ENCODE measurements at regions not wholly inside any gene's neighbourhood (a gene's known extent, or its start where the extent isn't known, plus 50 kb on each side); places are given as distances from the start of the nearest gene placed in this dataset.
A peak's percentile ranks its signal among the peaks of the same experiment; 100 is the strongest.
"Not testable (repeated sequence)": the region's sequence is repeated elsewhere in the genome, so short reads cannot be mapped to it uniquely, and the experiment has no call there.

DNA sequence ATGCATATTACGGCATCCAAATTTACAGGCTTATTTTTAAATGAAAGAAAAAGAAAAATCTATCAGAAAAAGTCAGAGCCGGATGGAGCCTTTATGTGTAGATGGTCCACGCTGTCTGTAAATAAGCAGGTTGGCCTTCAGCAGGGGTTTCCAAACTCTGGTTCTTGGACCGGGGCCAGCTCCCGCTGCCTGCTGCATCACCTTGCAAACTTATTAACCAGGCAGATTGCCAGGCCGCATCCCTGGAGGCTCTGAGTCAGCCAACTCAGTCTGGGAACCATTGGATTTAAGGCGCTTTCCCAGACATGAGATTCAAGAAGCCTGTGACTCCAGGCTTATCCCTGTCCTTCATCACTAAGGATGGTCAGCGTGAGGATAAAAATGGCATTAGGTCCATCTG is 212.4 kb downstream of the OPA1 start:
- peak; percentile 98 for DNase-seq

DNA sequence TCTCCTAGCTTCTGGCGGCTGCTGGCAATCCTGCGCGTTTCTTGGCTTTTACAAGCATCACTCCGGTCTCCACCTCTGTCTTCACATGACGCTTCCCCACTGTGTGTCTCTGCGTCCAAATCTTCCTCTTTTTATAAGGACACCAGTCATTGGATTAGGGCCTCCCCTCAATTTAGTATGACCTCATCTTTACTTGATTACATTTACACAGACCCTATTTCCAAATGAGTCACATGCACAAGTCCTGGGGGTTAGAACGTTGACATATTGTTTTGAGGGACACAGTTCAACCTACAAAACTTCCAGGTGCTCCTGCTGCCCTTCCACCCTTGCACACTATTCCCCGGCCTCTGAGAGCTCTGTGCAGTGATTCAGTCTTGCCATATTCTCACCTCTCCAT is 215.3 kb downstream of the OPA1 start:
- no peak for DNase-seq

DNA sequence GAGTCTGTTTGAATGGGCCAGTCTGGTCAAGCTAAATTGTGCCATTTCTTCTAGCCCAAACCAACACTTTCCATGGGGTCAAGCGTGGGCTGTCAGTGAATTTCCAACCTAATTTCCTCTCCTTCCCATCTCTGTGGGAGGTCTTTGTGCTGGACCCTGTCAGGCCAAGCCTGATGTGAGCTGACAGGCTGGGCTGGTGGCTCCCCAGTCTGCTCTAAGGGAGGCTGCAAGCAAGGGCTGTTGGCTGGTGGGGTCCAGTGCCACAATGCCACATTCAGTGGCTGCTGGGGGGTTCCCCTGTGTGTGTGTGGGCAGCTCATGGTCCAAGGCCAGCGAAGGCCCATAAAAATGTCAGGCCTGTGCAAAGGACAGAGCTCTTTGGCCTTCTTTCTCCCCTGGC is 216.1 kb downstream of the OPA1 start:
- DNase-seq, result no peak

DNA sequence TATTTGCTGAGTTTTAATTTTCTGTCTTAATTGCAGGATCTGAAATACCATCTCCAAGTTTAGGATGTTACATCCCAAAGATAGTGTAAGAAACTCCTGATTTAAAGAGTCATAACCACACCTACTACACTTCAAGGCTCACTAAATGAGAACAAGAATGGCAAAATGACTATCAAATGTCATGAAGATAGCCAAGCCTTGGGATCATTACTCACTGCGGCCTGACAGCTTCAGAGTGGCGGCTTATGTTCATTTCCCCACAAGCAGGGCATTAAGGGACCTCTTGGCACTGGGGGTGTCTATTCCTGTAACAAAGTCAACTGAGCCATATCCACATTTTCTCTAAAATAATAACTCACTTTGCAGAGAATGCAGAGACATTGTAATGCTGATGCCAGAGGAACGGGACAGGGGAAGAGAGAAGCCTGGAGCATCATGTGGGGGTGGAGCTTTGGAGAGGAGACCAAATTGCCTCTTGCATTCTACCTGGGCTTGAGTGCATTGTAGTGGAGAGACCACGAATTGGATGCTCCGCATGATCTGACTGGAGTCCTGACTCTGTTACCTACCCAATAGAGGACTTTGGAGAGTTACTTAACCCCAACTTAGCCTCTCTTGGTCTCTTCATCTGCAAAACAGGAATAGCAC is 219.2 kb downstream of the OPA1 start:
- no peak for DNase-seq

DNA sequence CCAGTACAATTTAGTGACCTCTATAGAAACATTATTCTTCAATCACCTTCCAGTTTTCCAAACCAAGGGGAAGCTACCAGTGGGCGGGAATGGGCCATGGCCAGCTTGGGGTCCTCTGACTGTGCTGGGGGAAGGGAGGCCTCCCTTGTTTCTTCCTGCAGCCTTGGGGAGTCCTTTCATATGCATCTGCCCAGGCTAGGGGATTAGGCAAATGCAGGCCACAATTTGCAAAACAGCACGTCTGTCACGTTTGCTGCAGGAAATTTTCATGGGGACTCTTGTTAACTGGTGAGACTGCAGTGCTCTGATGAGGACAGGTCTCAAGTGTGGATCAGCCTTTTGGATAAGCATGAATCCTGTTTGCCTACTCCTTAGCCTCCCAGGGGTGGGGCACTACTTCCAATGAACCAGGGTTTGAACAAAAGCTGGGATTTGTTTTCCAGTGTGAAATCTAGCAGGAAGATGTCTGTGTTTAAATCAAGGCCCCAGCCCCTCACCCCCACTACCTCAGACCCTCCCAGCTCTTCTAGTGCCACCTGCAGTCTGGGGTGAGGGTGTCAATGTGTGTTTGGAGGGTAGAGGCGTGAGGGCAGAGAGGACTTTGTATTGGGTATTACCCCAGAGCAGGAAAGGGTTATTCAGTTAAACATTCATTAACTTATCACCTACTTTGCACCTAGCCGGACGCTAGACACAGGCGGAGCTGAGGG is 219.9 kb downstream of the OPA1 start:
- DNase-seq, result no peak

DNA sequence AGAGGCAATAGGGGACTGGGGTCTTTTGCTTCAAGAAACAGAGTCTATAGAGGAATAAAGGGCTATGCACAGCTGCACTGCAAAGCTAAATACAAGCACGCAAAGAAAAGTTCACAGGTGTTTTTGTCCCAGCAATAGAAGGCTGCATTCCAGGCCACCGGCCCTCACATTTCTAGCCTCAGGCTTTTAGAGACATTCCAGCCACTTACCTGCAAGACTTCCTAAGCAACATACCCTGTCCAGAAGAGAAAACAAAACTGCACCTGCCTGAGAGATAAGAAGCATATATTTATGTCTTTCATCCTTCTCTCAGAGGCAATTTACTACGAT is 220.5 kb downstream of the OPA1 start:
- DNase-seq, result no peak

DNA sequence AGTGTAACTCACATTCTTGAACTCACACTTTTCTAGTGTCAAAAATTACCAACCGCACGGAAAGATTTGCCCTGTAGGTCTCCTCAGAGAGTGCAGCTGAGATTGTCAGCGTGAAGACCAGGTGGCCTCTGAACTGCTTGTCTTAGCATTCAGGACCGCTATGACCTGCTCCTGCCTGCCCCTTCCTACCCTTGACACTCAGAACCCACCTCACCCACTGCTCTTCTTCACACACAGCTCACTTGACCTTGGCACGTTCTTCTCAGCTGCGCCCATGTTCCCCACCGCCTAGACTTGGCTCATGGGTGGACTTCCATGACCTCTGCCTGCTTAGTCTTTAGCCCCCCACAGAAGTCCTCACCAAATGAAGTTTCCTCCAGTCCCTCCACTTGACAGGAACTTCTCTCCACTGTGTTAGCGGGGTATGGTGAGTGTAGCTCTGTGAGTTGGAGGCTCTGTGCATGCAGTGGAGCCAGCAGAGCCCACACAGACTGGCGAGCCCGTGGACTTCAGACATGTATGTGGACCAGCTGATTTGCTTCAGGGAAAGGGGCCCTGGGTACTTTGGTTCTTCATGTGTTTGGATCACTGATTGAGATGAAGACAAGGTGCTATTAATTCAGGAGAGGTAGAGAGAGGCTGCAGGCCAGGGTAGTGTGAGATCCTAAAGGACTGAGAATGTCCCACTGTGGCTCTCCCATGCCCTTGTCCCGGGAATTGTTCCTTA is 221.3 kb downstream of the OPA1 start:
- DNase-seq, result no peak

DNA sequence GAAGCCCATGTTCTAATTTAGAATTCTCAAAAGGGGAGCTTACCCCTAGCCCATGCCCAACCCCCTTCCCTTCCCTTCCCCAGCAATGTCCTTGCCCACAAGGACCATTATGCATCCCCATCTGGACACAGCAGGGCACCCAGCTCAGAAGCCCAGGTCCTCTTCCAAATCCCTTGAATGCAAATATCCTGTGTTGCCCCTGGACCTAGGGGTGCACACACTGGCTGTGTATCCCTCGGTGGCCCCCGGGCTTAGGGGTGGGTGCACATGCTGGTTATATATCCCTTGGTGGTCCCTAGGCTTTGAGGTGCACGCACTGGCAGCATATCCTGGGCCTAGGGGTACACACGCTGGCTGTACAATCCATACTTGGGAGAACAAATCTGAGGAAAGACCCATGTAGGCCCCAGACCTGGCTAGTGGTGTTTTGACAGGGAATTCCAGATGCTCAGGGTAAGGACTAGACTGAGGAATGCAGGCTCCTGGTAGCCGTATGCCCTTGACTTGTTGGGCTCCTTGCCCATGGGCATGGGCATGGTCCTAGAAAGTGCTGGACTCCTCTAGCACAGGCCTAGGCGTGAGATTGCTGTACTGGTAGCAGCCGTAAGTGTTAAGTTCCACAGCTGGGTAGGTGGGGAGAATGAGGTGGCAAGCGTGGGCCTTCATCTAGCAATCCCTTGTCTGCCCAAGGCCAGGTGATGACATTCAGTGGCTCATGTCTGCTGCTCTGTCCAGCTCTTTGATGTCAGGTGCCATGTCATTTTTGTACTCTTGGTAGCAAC is 222.4 kb downstream of the OPA1 start:
- no peak for DNase-seq

DNA sequence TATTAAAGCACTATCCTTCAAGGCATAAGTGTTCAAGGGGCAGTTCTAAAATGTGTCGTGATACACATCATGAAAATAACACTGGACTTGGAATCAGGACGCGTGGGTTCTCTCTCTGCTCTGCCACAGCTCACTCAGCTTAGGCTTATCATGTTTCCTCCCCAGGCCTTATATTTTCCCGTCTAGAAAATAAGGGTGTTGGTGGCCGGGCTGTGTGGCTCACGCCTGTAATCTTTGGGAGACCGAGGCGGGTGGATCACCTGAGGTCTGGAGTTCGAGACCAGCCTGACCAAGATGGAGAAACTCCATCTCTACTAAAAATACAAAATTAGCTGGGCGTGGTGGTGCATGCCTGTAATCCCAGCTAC is 223.0 kb downstream of the OPA1 start:
- DNase-seq, result no peak

DNA sequence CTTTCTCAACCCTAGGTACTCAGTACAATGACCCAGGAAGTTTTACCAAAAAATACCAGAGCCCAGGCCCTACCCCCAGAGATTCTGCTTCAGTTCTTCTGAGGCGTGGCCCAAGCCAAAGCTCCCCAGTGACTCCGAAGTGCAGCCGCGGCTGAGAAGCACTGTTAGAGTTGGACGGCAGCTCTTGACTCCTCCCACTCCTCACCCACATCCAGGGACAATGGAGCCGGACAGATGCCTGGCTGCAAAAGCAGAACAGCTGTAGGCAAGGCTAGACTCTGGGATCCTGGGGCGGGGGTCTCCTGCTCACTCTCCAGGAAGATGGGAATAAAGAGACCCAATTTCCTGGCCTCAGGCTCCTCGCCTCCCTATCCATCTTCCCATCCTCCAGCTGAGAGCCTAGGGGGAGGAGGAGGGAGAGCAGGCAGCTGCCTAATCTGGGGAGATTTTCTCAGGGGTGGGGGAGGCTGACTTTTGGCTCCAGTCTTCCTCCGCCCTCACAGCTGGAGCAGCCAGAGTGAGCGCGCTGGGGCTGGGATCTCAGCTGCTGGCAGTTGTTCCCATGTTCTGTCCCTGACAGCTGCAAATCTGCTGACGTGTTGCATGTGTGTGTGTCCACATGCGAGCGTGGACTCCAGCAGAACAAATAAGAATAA is 223.8 kb downstream of the OPA1 start:
- peak; percentile 97 for DNase-seq

DNA sequence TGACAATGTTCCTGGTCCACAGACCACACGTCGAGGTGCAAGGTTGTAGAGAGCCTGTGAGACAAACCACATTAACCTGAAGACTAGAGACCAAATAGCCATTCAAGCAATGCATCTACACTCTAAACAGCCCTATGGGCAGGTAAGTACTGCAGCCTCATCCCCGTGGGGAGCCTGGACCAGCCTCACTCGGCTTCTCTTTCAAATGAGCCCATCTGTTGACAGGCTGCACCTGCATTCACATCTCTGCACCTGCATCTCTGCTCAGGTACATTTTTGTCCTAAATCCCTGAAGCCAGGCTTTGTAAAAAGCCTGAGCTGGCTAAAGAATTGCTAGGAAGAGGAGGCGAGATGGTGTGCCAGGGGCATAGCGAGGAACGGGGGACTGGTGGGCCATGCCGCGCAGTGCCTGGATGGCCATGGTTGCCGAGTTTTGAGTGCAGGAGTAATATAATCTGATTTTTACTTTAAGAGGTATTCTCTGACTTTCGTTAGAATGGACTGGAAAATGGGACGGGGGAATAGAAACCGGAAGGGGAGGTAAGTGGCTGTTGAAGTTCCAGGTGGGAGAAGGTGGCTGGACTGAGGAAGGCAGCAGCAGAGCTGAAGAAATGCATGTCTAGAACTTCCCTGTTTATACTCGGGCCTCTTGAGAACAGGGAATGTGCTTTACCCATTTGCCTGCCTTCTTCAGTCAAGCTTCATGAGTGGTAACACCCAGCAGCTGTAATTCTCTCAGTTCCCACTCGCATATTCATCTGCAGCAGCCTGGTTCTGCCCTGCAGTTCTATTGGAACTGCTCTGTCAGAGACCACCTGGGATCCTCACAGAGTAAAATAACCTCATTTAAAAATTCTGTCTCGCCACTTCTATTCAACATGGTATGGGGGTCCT is 226.4 kb downstream of the OPA1 start:
- DNase-seq, result peak; percentile 89

DNA sequence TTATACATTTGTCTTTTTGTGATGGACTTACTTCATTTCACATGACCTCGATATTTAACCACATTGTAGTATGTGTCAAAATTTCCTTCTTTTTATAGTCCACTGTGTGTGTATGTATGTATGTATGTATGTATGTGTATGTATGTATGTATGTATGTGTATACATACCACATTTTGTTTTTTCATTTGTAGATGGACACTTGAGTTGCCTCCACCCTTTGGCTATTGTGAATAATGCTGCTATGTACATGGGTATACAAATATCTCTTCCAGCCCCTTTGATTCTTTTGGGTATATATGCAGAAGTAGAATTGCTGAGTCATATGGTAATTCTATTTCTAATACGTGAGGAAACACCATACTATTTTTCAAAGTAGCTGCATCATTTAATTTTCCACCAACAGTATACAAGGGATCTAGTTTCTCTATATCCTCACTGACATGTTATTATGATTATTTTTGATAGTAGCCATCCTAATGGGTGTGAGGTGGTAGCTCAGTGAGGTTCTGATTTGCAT is 228.2 kb downstream of the OPA1 start:
- no peak for DNase-seq

DNA sequence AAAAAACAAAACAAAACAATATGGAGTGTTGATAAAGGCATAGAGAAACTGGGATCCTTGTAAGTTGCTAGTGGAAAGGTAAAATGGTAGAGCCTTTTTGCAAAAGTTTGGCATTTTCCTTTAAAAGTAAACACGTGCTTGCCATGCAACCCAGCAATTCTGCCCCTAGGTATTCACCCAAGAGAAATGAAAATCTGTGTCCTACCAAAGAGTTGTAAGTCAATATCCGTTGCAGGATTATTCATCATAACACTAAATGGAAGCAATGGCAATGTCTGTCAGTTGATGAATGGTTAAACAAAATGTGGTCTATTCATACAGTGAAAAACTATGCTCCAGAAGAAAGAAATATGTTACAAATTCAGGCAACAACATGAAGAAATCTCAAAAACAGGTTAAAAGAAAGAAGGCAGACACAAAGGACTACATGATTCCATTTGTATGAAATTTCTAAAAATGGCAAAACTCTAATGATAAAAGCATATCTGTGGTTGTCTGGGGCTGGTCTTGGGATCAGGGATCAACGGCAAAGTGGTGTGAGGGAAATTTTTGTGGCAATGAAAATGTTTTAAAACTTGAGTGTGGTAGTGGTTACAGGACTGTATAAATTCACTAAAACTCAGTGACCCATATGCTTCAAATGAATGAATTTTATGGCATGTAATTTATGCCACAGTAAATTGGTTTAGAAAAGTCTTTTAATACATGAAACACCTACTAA is 229.6 kb downstream of the OPA1 start:
- no peak for DNase-seq

DNA sequence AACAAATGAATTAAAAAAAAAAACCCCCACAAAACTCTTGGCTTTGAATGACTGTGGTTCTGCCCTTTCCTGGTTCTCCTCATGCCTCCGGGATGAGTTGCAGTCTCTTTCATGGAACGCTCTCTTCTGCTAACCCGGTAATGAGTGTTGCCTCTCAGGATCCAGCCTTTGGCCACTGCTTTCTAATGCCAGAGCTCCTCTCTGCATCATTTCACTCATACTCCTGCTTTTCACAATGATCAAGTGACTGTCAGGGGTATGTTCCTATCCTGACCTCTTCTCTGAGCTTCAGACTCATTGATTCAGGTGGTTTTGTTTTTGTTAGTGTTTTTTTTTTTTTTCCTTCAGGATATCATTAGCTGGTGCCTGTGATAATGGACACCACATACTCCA is 230.2 kb downstream of the OPA1 start:
- DNase-seq, result not testable (repeated sequence)

DNA sequence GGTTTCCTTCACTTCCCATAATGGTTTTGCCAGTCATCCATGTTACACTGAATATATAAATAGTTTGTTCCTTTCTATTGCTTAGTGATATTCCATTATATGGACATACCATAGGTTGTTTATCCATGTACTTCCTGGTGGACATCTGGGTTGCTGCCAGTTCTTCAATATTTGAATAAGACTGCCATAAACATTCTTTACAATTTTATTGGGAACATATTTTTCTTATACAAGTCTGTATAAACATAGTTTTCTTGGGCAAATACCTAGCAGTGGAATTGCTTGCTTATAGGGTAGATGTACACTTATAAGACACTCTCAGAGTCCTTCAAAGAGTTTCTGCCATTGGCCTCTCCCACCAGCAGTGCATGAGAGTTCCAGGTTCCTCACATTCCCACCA is 231.4 kb downstream of the OPA1 start:
- no peak for DNase-seq

DNA sequence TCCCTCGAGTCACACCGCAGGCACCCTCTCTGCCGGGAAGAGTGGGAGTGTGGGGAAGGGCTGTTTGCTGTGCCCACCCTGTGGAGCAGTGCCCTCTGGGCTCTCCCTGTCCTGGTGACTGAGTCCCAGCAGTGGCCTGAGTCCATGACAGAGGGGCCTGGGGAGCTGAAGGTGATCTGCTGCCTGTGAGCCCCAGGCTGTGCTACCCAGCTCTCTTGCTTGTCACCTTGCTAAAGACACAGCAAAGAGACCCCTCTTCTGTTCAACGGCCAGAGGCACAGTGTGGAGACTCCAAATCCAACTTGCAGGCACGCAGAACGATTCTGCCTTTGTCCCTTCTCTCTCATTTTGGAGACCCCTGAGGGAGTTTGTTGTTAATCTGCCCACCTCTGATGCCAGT is 232.6 kb downstream of the OPA1 start:
- DNase-seq, result no peak

DNA sequence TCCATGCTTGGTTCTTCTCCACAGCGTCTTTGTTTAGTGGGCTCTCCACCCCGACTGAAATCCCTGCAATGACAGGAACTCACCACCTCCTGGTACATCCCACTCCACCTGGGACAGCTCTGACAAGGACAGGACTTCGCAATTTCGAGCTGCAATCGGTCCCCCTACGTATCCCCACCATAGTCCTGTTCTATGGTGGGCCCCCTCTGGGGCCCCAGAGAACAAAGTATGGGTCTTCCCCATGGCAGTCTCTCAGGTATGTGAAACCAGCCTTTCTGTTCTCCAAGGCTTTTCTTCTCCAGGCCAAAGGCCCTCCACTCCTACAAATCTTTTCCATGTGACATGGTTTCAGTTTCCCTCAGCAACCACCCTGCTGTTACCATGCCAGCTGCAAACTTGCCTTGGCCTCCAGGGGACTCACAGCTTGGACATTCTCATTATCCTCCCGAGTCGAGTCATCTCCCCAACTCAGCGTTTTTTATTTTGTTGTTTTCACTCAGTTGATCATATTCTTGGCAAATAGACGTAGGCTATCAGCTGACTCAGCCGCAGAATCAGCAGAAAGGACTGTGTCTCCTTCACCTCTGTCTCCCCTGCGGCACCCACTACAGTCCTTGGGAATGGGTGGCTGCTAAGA is 233.3 kb downstream of the OPA1 start:
- DNase-seq, result peak; percentile 84

DNA sequence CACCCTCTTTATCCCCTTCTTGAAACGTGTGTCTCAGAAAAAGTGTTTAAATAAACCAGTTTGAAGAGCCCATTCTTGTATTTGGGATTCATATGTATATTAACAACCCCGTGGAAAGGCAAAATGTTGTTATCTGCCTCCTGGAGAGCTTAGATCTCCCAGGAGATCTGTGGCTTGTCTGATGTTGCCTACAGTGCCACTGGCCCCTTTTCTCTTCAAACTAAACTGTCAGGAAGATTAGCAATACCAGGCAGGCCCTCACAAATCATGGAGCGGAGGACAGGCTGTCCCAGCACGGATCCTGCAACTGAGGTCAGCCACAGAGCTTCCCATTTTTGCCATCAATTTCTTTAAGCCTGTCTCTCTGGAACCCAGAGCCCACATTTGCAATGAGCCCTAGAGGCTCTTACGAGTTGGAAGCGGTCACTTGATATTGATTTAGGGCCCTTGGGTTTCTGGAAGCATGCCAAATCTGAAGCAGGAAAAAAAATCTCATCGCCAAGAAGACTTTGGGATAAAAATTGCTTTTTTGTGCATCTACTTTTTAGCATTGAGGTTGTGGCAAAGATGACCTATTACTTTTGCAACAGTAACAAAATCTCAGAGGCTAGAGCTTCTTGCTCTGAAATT is 234.1 kb downstream of the OPA1 start:
- DNase-seq, result peak; percentile 63

DNA sequence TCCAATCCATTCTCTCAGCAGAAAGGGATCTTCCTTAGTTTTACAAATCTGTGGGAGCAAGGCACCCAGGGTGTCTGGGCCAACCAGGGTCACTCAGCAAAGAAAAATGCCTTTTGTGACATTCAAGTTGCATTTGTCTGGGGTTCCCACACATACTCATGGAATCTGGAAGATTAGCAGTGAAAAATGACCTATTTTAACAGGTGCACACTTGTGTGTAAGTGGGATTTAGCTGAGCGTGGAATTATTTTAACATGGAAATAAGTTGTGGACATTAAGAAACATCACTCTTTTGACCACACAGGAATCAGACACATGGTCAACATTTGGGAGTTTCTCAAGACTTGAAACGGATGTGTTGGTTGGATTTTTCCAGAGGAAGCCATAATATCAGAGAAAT is 234.9 kb downstream of the OPA1 start:
- no peak for DNase-seq

DNA sequence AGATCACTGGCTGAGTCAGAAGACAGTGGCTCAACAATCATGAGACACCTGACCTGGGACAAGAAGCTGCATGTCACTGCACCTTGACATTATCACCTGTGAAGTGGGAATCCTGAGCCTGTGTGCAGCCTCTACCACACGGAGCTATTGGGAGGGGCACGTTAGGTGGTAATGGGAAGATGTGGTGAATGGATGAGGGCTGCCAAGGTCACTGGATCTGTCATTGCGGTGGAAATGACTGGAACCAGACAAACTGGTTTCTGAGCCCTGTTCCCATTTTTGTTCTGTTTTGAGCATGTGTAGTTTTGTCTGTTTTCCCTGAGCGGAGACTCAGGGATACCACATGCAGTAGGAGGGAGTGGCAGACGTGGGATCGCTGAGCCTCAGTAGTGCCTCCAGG is 235.5 kb downstream of the OPA1 start:
- DNase-seq, result no peak

All from NCI-H146 (cell line).